GM21825 (cell line): ENCODE measurements at regions not wholly inside any gene's neighbourhood (a gene's known extent, or its start where the extent isn't known, plus 50 kb on each side); places are given as distances from the start of the nearest gene placed in this dataset.
"Not testable (repeated sequence)": the region's sequence is repeated elsewhere in the genome, so short reads cannot be mapped to it uniquely, and the experiment has no call there.

ENCODE experiments used
- ATAC-seq: cut with Tn5 transposase; IDR thresholded peaks from one replicate; pipeline ENCODE4 v1.9.1; 2021; ENCODE audit warnings: mild to moderate bottlenecking, moderate library complexity; ENCODE audit not compliant: unreplicated experiment

DNA sequence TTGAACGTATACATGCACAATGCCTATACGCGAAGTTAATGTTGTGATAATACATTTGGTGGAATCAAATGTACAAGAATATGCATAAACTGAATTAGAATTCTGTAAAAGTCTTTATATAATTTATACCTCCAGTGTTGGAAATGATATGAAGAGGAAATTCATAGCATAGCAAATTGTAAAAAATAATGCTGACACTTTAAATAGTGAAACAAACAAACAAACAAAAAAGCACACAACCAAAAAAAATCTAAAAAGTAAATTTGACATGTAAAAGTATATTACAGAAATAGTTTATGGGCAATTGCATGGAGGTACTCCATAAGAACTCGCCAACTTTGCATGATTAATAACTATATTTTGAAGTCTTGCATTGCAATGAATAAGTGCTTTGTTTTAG is 780.9 kb downstream of the TBC1D32 start:
- ATAC-seq, result no peak

DNA sequence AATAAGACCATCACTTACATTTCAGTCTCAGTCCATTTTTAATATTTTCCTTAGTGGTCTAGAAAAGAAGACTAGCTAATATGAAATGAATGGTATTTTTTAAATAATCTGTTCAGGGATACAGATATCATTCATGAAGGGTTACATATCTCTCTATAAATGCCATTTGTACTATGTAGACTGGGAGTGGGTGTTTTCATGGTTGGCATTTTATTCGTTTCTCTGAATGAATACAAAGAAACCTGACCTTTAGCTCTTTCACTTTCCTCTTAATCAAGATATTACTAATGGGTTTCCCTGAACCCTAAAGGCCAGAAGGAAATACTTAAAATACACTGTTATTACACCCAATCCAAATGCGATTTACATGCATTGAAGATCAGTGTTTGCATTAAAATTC is 788.9 kb downstream of the TBC1D32 start:
- no peak for ATAC-seq

DNA sequence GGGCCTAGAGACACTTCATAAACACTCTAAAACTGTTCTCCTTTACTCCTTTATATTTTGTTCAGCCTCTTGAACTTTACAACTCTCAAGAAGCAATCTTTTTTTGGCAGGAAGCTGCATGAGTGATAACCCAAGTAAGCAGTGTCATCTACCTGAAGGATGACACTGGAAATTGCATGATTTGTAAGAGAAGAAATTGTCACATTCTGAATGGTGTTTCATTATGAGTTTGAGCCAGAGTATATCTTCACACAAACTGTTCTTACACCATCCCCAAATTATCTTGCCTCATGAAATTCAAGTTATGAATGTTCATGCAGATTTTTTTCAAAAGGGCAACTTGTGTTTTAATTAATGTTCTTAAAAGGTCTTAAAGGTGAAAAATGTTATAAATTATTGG is 799.3 kb downstream of the TBC1D32 start:
- no peak for ATAC-seq

DNA sequence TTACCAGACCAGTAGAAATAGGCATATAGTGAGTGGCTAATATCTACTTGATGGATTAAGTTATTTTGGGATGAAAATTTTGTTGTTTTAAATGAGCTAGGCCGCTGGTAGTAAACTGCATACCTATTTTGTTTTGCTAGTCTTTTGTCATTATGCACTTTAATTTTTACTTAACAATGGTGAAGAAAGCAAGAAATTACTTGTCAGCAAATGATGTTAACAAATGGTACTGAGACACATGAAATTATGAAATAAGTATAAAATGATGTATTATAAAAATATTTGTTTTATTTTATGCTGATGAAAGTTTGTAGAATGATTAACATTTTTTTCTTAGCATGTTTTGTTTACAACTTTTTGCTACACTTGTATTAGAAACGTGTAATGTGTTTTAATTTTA is 807.7 kb downstream of the TBC1D32 start:
- no peak for ATAC-seq

DNA sequence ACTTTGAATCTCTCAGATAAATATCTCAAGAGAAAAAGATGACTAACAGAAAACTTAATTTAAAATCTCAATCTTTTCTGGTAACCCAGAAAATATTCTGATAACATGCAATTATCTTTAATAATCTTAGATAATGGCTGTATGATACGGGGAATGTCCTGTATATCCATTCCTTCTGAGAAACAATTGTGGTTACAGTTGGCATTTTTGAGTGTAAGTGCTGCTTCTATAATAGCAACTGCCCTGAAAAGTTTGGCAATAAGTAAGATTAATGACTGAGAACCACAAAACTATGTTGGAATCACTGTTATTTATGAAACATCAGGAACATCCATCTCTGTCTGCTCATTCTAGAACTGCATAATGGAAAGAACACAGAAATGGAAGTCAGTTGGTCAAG is 819.7 kb downstream of the TBC1D32 start:
- no peak for ATAC-seq

DNA sequence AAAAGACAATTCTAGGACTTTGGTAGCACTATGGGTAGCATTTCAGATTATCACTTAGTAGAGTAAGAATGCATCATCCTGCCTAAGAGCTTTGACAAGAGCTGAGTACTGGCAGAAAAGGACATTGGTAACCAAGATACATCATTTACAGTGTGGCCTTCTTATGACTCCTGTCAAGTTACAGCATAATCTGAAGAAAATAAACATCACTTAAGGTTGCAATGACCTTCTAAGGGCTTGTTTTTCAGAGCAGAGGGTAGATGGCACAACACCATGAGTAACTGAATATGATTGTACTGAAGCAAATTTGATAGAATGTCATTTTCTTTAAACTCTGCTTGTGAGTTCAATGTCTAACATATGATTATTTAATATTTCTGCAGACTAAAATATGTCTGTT is 822.6 kb downstream of the TBC1D32 start:
- ATAC-seq, result no peak

DNA sequence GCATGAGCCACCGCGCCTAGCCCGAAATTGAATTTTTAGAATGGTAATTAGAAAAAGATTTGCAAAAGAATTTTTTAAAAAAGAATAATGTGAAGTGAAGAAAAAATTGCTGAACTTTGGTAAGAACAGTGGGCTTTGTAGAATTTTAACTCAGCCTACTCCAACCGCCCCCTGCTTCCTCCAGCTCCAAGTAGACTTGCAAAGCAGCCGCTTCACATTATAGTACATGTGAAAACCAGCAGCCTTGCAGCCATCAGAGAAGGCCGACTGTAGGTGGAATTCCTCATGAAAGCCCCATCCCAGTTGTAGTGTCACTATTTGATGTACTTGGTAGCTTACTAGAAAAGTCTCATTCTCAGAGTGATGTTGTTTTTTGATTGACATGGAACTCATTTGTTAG is 835.6 kb downstream of the TBC1D32 start:
- ATAC-seq, result no peak

DNA sequence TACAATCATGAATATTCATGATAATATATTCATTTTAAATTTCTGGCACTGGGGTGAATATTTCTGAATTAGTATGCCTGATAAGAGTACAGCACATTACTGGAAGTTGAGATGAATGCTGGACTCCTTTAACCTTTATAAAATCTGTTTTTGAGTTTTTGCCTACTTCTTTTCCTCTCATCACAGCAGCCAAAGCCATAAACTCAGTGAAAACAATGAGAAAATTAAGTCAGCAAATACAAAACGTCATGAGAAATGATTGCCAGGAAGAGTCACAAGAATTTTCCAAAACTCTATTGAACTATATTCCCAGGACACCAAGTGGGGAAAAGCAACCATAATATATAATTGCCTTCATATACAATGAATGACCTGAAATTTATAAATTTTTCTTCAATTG is 837.6 kb downstream of the TBC1D32 start:
- ATAC-seq, result no peak

DNA sequence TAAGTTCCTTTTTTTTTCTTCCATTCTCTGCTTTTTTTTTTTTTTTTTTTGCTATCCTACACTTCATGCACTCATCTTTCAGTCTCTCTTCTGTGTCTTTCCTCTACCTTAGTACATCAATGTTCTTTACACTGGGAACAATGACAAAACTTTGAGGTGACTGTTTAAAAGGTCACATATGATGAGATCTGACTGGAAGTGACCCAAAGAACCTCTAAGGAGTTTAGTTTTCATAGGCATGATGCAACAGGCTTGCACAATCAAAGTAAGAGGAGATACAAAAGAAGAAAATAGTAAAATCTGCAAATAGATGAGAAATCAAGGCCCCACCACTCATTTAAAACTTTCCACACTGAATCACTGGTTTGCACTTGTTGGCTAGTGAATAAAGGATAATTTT is 840.8 kb downstream of the TBC1D32 start:
- ATAC-seq, result no peak

DNA sequence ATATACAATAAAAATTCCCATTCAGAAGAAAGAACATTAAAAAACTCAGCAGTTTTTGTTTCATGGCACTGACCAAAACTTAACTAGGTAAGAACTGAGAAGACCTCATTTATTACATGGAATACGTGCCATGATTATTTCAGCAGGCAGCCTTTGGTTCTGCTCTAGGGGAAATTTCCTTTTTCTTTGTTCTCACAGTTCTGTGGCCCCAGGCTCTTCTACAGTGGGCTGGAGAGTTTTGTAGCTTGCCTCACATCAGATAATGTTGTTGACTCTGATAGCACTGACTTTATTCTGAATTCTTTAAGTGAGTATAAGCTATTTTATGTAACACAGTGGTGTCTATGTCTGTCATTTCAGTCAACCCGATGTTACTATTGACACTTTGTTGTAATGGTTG is 844.3 kb downstream of the TBC1D32 start:
- ATAC-seq, result no peak

DNA sequence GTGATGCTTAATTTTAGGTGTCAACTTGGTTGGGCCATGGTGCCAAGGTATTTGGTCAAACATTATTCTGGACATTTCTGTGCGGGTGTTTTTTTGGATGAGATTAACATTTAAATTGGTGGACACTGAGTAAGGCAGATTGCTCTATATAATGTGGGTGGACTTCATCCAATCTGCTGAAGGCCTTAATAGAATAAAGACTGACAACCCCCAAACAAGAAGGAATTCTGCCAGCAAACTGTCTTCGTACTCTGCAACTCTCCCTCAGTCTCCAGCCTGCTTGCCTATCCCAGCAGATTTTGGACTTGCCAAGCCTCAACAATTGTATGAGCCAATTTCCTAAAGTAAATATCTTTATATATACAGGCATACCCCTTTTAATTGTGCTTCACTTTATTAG is 850.1 kb downstream of the TBC1D32 start:
- no peak for ATAC-seq

DNA sequence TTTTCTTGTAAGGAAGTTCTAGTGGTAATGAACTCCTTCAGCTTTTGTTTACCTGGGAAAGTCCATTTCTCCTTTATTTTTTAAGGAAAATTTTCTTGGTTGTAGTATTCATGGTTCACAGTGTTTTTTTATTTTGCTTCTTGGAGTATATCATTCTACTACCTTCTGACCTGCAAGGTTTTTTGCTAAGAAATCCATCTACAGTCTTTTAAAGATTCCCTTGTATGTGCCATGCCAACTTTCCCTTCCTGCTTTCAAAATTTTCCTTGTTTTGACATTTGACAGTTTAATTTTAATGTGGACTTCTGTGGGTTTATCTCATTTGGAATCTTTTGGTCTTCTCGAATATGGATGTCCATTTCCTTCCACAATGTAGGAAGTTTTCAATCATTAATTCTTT is 855.6 kb downstream of the TBC1D32 start:
- no peak for ATAC-seq

DNA sequence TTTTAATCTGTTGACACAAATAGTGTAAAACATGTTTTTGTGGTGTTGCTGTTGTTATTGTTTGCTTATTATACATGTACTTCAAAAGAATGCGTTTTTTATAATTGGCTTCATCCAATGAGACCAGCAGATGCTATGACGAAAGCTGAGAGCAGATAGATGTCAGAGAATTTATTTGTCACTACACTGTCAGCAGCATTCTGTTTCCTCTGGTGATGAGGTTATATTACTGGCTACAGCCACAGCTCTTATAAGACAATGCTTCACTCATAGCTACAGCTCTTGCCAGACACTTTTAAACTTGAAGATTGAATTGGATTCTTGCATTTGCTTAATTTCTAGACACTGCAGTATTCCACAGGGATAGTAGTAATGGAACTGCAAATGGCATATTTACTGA is 860.5 kb downstream of the TBC1D32 start:
- no peak for ATAC-seq

DNA sequence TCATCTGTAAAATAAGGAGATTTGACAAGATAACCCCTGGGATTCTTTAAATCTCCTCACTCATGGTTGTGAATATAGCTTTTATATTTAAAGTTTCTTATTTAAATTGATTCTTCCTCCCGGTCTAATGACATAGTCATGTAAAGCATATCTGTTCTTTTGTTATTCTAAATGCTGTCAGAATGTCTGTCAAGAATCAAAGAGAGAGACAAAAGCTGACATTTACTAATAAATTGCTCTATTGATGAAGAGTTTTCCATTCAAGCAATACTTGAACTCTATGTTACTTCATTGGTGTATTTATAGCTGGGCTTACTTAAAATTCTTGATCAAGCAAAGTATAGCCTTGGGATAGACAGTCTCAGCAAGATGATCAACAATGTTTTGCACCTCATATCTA is 865.8 kb downstream of the TBC1D32 start:
- no peak for ATAC-seq

DNA sequence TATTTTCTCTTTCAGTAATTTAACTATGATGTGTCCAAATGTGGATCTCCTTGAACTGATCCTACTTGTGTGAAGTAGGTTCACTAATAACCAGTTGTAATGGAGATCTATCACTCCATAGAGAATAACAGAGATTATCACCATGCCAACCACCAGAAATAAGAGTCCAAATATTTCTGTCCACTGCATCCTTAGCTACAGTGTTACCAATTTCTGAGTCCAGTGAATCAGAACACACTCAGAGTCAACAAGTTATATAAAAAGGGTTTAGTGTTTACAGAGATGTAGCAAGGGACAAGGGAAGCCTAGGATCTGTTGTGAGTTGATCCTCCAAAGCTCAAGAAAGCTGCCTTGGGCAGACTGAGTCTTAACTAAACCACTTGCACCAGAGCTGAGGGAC is 882.8 kb downstream of the TBC1D32 start:
- no peak for ATAC-seq

DNA sequence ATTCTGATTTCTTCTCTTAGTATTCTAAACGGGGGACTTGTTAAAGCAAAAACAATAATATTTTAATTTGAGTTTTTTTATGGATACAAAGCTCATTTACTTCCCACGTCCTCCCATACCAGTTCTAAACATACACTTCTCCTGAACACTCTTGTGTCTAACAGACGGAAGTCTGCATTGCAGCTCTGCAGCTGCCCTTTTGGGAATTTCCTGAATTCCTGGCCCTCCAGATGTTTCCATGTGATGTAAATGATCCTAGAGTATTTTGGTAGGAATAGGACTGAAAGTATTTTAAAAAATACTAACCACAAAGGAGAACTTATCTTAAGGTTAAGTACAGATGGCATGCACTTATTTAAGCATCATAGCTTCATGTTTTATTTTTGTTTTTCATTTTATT is 886.7 kb downstream of the TBC1D32 start:
- ATAC-seq, result no peak

DNA sequence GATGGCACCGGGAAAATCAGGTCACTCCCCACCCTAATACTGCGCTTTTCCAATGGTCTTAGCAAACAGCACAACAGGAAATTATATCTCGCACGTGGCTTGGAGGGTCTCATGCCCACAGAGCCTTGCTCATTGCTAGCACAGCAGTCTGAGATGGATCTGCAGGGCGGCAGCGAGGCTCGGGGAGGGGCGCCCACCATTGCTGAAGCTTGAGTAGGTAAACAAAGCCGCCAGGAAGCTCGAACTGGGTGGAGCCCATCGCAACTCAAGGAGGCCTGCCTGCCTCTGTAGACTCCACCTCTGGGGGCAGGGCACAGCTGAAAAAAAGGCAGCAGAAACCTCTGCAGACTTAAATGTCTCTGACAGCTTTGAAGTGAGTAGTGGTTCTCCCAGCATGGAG is 901.4 kb downstream of the TBC1D32 start:
- ATAC-seq, result not testable (repeated sequence)

DNA sequence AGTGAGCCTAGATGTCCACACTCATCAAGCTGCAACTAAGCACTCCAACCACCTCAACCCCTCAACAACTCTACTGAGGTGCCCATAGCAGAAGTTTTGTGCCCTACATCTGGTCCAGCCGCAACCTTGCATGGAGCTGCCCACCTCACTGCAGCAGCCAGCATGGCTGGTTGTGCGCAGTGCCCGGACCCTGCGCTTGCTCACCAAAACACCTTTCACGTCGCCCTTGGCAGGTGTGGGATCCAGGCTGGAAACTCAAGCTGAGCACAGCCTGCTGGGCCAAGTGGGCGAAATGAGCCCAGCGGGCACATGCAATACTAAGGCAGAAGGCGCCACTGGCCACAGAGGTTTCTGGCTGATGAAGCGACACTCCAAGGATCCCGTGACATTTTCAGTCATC is 902.4 kb downstream of the TBC1D32 start:
- no peak for ATAC-seq

DNA sequence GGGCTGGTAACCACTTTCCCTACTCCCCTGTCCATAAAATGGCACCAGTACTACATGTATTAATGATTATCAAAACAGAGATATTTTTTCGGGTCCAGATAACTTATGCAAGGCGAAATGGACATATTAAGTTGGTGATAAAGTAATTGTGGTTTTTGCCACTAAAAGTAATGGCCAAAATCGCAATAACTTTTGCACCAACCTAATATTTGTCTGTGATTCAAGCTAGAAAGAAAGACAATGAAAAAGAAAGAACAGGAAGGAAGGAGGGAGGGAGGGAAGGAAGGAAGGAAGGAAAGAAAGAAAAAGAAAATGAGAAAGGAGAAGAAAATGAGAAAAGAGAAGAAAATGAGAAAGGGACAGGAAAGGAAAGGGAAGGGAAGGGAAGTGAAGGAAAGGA is 922.9 kb downstream of the TBC1D32 start:
- no peak for ATAC-seq

DNA sequence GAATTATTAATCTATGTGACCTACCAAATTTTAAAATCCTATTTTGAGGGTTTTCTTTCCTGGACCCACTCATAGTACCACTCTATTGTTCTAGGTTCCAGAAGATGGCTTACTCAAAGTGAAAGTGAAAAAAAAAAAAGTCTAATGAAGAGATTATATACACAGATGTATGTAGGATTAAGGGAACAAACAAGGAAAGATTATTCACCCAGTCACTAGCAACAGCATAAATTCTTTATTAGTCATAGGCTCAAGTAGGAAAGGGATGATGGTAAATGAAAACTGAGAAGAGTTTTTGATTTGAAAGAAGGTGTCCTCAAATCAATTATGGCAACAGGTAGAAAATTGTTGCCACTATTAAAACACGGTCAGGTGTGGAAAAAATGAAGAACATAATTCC is 923.7 kb downstream of the TBC1D32 start:
- ATAC-seq, result no peak

DNA sequence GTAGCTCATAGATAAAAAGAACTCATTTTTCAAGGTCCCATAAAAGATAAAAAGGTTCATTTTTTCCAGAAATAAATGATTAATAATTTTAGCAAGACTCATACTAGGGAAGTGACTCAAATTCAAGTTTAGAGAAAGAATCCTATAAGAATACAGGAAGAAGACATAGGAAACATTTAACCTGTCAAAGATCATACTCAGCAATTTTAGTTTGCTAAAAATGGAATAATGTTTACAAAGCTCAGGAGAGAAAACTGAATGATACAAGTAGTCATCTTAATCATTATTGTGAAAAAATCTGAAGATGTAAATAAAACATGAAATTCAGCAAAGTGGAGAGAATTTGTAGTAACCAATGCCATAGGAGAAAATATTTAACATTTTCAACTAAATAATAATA is 926.6 kb downstream of the TBC1D32 start:
- no peak for ATAC-seq

DNA sequence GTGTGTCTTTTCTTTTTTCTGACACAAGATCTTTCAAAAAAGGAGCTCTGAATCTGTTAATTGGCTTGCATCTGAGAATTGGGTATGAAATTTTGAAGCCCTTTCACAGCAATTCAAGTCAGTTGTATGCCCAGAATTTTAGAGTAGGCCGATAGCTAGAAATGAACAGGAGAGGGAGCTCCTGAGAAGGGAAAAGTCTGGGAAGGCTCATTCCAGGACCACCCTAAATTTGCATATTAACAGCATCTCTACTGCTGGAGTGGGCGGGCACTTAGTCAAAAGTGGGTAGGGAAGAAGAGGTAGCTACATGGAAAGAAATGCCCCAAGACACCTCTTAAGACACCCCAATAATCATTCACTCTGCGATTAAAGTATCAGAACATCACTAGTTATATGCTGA is 928.3 kb downstream of the TBC1D32 start:
- ATAC-seq, result no peak

DNA sequence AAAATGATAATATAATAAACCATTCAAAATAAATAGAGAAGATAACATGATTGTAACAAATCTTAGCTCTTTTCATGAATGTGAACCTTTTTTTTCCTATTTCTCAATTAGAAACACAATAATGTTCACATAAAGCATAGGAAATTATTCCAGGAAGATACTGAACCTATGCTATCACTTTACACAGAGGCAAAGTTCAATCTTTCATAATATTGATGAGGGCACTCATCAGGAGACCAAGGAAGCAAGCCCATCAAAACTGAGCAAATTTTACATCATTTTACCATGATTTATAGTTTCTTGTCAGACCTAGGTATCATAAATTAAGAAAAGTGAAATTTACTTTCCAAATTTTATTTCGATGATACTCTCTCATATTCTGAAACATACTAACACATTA is 938.5 kb downstream of the TBC1D32 start:
- ATAC-seq, result no peak

DNA sequence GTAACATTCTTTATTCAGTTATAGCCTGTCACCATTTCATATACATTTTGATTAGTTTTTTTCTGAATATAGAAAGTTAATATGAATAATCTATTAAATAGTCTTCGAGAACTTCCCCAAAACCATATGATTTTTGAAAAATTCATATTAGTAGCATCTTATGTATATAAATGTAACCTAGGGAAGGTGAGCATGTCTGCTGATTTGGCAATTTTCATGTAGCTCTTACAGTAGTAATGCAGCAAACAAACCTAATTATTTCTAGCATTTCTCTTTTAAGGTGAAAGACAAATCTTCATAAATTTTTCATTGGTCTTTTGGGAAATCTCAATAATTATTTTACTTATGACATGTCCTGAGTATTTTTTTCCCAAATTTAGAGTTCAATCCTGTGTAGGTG is 939.0 kb downstream of the TBC1D32 start:
- ATAC-seq, result no peak
